B cell (primary cell): ENCODE measurements at regions not wholly inside any gene's neighbourhood (a gene's known extent, or its start where the extent isn't known, plus 50 kb on each side); places are given as distances from the start of the nearest gene placed in this dataset.
A peak's percentile ranks its signal among the peaks of the same experiment; 100 is the strongest.

Experiments
- ATAC-seq: fragments of 200-7000 bp; cut with Tn5 transposase; one replicate; pipeline ENCODE4 v1.10.0; 2021; ENCODE audit warnings: low read depth, mild to moderate bottlenecking, moderate number of reproducible peaks, moderate library complexity
- CTCF ChIA-PET: fragments of 350-600 bp; sonication (Branson Sonifier 250); formaldehyde crosslinking; loops from one replicate; lab custom pipeline; 2021; ENCODE audit warnings: antibody characterized with exemption, inconsistent platforms; lab: Charles Lee
- POLR2A ChIA-PET: fragments of 350-600 bp; sonication (Branson Sonifier 250); formaldehyde crosslinking; loops from one replicate; lab custom pipeline; 2021; ENCODE audit warnings: antibody characterized with exemption; lab: Charles Lee
- DNase-seq: peaks from one replicate; pipeline ENCODE4 v3.0.0; 2013
- H2AFZ ChIP-seq: 2 replicates; pipeline ENCODE4 v1.6.1; 2012; ENCODE audit warnings: mild to moderate bottlenecking, low read depth, low read length; ENCODE audit not compliant: insufficient read depth, poor library complexity, severe bottlenecking
- H3K27ac ChIP-seq, 2 donors: 1 replicate in 1 of 2; 2 replicates in 1 of 2; pipeline ENCODE4 v1.5.1; 2012 to 2013; ENCODE audit warnings: low read length in 2 of 2, mild to moderate bottlenecking in 2 of 2, moderate library complexity in 1 of 2
- H3K27me3 ChIP-seq, 4 experiments: fragments of 200-600 bp in 1 of 4; sonication (generic) in 1 of 4; replicated peaks in 1 of 4; 1 replicate in 2 of 4; 2 replicates in 2 of 4; pipeline versions ENCODE4 v1.6.1 to v1.7.0; 2013 to 2016; ENCODE audit warnings: low read length in 3 of 4, mild to moderate bottlenecking in 2 of 4, mixed read lengths in 1 of 4, moderate library complexity in 1 of 4; ENCODE audit not compliant: insufficient read depth in 4 of 4, control insufficient read depth in 3 of 4; ENCODE audit errors: control extremely low read depth in 1 of 4
- H3K36me3 ChIP-seq, 2 experiments: replicated peaks in 1 of 2; 1 replicate in 1 of 2; 2 replicates in 1 of 2; pipeline versions ENCODE4 v1.6.1 to v1.7.1; 2013; ENCODE audit warnings: low read length in 1 of 2; ENCODE audit not compliant: insufficient read depth in 2 of 2, control insufficient read depth in 1 of 2; ENCODE audit errors: control extremely low read depth in 1 of 2, extremely low read depth in 1 of 2
- H3K4me1 ChIP-seq, 2 donors: fragments of 200-600 bp in 1 of 2; sonication (generic) in 1 of 2; 1 replicate in 1 of 2; 2 replicates in 1 of 2; pipeline versions ENCODE4 v1.5.1 to v1.6.1; 2013 to 2017; ENCODE audit warnings: low read length in 2 of 2; ENCODE audit not compliant: control insufficient read depth in 2 of 2, insufficient read depth in 2 of 2
- H3K4me2 ChIP-seq: replicated peaks from 2 replicates; pipeline ENCODE3; 2012; ENCODE audit warnings: mild to moderate bottlenecking, low read depth, low read length; ENCODE audit not compliant: poor library complexity, severe bottlenecking
- H3K4me3 ChIP-seq, 5 experiments: fragments of 200-600 bp in 1 of 5; sonication (generic) in 1 of 5; 1 replicate in 3 of 5; 2 replicates in 2 of 5; pipeline versions ENCODE4 v1.5.1 to v1.7.0; 2011 to 2016; ENCODE audit warnings: low read length in 4 of 5, mild to moderate bottlenecking in 4 of 5, low read depth in 2 of 5, control low read depth in 1 of 5, moderate library complexity in 1 of 5; ENCODE audit not compliant: insufficient read depth in 1 of 5; ENCODE audit errors: control extremely low read depth in 1 of 5, extremely low read depth in 1 of 5
- H3K79me2 ChIP-seq: fragments of 200-600 bp; sonication (generic); one replicate; pipeline ENCODE4 v1.6.0; 2016; ENCODE audit warnings: low read length; ENCODE audit not compliant: control insufficient read depth, insufficient read depth
- H3K9ac ChIP-seq: fragments of 200-600 bp; sonication (generic); 2 replicates; pipeline ENCODE4 v1.6.1; 2017; ENCODE audit warnings: mild to moderate bottlenecking, low read length, moderate library complexity
- H3K9me3 ChIP-seq, 3 donors: one replicate each; pipeline versions ENCODE4 v1.6.1 to v1.7.1; 2013; ENCODE audit warnings: low read length in 2 of 3; ENCODE audit not compliant: control insufficient read depth in 2 of 3, insufficient read depth in 1 of 3; ENCODE audit errors: control extremely low read depth in 1 of 3
- H4K20me1 ChIP-seq: 2 replicates; pipeline ENCODE4 v1.6.0; 2012; ENCODE audit warnings: mild to moderate bottlenecking, low read length; ENCODE audit not compliant: insufficient read depth, control insufficient read depth, poor library complexity, severe bottlenecking
- H3K27ac Mint-ChIP-seq: one replicate; pipeline ENCODE4 v1.8.0; 2021; ENCODE audit warnings: mixed read lengths
- H3K27me3 Mint-ChIP-seq: one replicate; pipeline ENCODE4 v1.8.0; 2021; ENCODE audit warnings: mixed read lengths
- H3K4me1 Mint-ChIP-seq: one replicate; pipeline ENCODE4 v1.8.0; 2021; ENCODE audit warnings: mixed read lengths
- H3K4me3 Mint-ChIP-seq: one replicate; pipeline ENCODE4 v1.8.0; 2021; ENCODE audit warnings: mixed read lengths
- H3K9me3 Mint-ChIP-seq: one replicate; pipeline ENCODE4 v1.8.0; 2022; ENCODE audit warnings: mixed read lengths; ENCODE audit not compliant: insufficient read depth
- EZH2 ChIP-seq: IDR thresholded peaks from 2 replicates; pipeline ENCODE4 v1.6.1; 2012; ENCODE audit warnings: borderline replicate concordance, low read depth, mild to moderate bottlenecking, moderate library complexity, low read length; ENCODE audit not compliant: insufficient read depth, poor library complexity, severe bottlenecking
- WGBS: methylation state at CpG from one replicate; pipeline ENCODE4 v1.1.5; 2013; ENCODE audit warnings: missing lambda C conversion rate; ENCODE audit not compliant: insufficient coverage; 5-methylcytosine and 5-hydroxymethylcytosine counted together
- intact Hi-C: fragments of 100-400 bp; cut with micrococcal nuclease; formaldehyde crosslinking; loops from one replicate; pipeline ENCODE4 v1.10.0; 2022
- TF ChIP-seq, protein P1 (sequence below): fragments of 200-600 bp; IDR thresholded peaks from one replicate; pipeline ENCODE4 v1.8.0; 2022; ENCODE audit warnings: antibody characterized with exemption, mild to moderate bottlenecking

DNA sequence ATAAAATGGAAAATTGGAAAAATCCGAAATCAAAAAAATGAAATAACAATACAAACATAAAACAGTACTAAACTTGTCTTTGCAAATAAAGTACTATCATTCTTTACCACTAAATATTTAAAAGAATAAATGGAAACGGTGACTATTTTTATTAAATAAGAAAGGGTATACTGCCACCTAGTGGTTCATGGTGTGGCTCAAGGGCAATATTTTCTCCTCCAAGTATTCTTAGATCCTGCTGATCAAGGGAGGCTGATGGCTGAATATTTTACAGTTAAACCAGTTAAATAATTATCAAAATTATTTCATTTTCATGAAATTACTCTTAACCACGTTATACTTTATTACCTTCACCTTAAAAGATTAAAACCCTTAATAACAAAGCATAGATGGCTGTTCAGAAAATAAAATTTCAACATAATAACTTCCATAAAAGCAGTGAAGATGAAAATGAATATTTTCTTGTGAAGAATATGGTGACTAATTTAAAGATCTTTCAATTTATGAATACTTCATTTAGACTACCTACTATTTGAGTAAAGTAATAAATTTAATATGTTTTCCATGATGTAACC lies 1793.9 kb downstream of the NCAM2 start:
- ATAC-seq (no peak), DNase-seq (peak; percentile 40)
- Mint-ChIP-seq H3K27ac (no peak overlapping the region), H3K4me3 (no peak overlapping the region), H3K4me1 (no peaks in the 10 kb centered on the region), H3K27me3 (no peaks in the 10 kb centered on the region), H3K9me3 (no peaks in the 10 kb centered on the region)
- intact Hi-C loops, result loop anchor here (2.0 to 5.0 kb wide), 2 partner anchors 1177 to 1795 kb away; partner anchors contain the start of gene NCAM2
- no CpG with 5 or more reads among the region's 3 CpGs for WGBS
- ChIA-PET CTCF (interaction anchor here (0.8 to 1.6 kb wide), 8 partner anchors 12 to 1790 kb away, joined by 3 to 12 read pairs (median 4); no protein-coding TSS in a partner anchor), POLR2A (no interaction called here)
- Histone ChIP-seq H3K9me3 (no peaks in the 10 kb centered on the region), H3K27me3 (no peaks in the 10 kb centered on the region), H3K4me2 (no peak overlapping the region), H3K27ac (no peak overlapping the region), H2AFZ (no peak overlapping the region), H3K4me3 (no peak overlapping the region), H3K79me2 (no peaks in the 10 kb centered on the region), H3K4me1 (no peaks in the 10 kb centered on the region), H4K20me1 (no peaks in the 10 kb centered on the region), H3K36me3 (no peaks in the 10 kb centered on the region), H3K9ac (no peak overlapping the region)
- TF ChIP-seq, protein P1, sequence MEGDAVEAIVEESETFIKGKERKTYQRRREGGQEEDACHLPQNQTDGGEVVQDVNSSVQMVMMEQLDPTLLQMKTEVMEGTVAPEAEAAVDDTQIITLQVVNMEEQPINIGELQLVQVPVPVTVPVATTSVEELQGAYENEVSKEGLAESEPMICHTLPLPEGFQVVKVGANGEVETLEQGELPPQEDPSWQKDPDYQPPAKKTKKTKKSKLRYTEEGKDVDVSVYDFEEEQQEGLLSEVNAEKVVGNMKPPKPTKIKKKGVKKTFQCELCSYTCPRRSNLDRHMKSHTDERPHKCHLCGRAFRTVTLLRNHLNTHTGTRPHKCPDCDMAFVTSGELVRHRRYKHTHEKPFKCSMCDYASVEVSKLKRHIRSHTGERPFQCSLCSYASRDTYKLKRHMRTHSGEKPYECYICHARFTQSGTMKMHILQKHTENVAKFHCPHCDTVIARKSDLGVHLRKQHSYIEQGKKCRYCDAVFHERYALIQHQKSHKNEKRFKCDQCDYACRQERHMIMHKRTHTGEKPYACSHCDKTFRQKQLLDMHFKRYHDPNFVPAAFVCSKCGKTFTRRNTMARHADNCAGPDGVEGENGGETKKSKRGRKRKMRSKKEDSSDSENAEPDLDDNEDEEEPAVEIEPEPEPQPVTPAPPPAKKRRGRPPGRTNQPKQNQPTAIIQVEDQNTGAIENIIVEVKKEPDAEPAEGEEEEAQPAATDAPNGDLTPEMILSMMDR, result peak; percentile 93
- TF ChIP-seq EZH2, result no peak

DNA sequence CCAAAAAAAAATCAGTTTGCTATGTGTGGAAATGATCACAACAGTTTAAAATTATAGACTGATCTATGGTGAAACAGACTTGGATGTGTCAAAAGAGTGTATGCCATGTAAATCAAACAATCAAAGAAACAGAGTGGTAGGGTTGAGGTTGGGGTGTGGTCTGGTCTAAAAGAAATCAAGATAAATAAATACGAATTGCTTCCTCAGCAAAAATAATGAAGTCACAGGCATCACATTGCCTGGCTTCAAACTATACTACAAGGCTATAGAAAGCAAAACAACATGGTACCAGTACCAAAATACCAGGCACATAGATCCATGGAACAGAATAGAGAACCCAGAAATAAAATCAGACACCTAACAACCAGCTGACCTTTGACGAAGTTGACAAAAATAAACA lies 1796.9 kb downstream of the NCAM2 start:
- H3K36me3 ChIP-seq, result no peaks in the 10 kb centered on the region
- H3K9ac ChIP-seq, result no peak overlapping the region
- H4K20me1 ChIP-seq, result no peaks in the 10 kb centered on the region
- Mint-ChIP-seq H3K4me3 (no peak overlapping the region), H3K27me3 (no peaks in the 10 kb centered on the region), H3K9me3 (no peaks in the 10 kb centered on the region), H3K27ac (no peak overlapping the region), H3K4me1 (no peaks in the 10 kb centered on the region)
- TF ChIP-seq EZH2, result no peak
- TF ChIP-seq, protein P1, result no peak
- no peak for ATAC-seq
- H3K27ac ChIP-seq, result no peak overlapping the region
- ChIA-PET POLR2A (no interaction called here), CTCF (no interaction called here)
- no CpG with 5 or more reads among the region's 2 CpGs for WGBS
- intact Hi-C loops, result no loop called here
- no peaks in the 10 kb centered on the region for H3K4me1 ChIP-seq
- DNase-seq, result no peak
- H3K9me3 ChIP-seq, result no peaks in the 10 kb centered on the region
- H3K27me3 ChIP-seq, result no peaks in the 10 kb centered on the region
- no peak overlapping the region for H3K4me3 ChIP-seq
- no peak overlapping the region for H3K4me2 ChIP-seq
- H3K79me2 ChIP-seq, result no peaks in the 10 kb centered on the region
- no peak overlapping the region for H2AFZ ChIP-seq
